Activated CD4-positive, alpha-beta T cell treated with anti-CD3 and anti-CD28 coated beads, Interleukin-2, amount 50 U/mL, for 4 hours (primary cell): ENCODE measurements at regions not wholly inside any gene's neighbourhood (a gene's known extent, or its start where the extent isn't known, plus 50 kb on each side); places are given as distances from the start of the nearest gene placed in this dataset.

Experiments used
- DNase-seq, 2 experiments: peaks; one replicate each; pipeline ENCODE4 v3.0.0-alpha.2; 2020

DNA sequence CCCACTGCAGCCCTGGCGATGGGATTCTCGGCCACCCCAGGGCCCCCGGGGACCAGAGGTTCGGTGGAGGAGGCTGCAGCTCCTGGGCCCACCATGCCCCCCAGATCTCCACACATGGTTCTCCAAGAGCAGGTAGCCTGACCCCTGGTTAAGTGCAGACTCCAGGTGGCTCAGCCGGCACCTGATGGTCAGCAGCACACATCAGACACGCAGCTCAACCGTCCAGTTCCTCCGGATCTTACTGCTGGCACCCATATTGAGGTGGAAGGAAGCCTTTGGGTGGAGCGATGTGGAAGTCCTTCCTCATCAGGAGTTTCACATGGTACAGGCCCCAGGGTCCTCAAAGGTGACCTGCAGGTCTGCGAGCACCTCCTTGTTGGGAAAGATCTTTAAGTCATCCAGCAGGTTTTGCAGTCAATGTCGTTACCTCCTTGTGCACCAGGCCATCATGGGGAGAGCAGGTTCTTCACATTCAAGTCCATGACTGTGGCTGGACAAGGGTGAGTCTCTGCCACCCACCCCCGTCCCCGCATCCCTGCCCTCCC is 74.2 kb upstream of the EEPD1 start:
- DNase-seq, result no peak

DNA sequence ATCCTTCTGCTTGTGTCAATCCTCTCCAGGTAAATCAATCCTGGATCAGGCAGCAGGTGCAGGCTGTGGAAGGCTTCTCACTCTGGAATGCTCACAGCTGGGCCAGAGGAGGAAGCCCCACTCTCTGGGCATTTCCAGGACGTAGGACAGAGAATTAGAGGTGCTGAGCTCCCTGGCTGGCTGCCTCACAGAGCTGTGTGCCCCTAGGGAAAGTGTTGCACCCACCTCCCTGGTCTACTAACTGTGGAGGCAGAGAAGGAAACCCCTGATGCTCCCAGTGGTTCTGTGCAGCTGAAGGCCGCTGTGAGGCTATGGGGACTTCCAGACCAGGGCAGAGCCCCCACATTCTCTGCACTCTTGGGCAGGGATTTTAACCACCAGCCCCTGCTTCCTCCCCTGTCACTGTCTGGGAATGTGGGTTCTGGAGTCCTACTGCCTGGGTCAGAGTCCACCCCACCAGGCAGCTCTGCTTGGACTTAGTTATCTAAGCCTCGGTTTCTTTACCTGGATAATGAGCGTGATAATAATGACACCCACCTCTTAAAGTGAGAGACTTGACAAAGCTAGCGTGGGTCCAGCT is 73.5 kb upstream of the EEPD1 start:
- DNase-seq, result no peak

DNA sequence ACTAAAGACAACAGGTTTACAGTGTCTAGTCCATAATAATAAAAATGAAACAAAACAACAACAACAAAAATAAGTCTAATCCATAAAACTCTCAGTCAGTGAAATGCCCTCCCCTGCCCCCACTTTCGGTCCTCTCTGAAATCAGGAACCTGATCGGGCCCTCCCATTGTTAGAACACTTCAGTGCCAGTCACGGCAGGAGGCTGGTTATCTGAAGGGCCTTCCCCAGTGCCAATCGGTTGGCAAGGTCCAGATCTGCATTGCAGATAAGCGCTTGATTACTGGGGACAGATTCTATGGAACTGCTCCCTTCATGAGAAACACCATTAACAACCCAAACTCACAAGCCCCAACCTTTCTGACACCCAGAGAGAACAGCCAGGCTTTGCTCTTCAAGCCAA is 72.2 kb upstream of the EEPD1 start:
- DNase-seq, result no peak

DNA sequence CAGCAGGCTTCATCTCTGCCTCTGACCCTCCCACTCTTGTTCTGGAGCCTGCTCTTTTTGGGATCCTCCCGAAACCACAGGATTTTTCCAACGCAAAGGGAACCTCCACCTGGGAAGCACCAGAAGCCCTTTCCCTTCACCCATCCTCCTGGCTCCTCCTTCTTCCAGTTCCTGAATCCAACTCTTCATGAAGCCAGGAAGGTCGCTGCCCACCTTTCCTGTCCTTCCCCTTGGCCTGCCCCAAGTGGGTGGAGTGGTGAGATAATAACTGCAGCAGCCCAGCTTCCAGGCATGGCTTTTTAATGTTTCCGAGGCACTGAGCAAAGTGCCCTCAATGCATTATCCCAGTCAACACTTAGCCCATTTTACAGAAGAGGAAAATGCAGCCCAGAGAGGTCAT is 70.8 kb upstream of the EEPD1 start:
- no peak for DNase-seq

DNA sequence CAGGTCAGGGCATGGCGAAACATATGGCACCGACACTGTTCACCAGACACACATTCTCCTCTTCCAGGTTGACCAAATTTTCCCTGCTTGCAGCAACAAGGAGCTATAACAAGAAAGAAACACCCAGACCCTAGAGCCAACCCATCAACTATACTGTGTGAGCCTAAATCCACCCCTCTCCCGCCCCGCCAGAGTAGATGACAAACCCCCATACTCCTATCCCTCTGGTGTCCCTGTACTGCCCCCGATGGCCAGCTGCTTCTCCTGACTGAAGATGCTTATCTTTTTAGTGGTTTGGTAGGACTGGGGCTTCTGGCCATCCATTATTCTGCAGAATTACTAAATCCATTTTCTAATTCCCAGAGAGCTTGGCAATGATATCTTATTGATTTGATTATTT is 70.1 kb upstream of the EEPD1 start:
- no peak for DNase-seq

DNA sequence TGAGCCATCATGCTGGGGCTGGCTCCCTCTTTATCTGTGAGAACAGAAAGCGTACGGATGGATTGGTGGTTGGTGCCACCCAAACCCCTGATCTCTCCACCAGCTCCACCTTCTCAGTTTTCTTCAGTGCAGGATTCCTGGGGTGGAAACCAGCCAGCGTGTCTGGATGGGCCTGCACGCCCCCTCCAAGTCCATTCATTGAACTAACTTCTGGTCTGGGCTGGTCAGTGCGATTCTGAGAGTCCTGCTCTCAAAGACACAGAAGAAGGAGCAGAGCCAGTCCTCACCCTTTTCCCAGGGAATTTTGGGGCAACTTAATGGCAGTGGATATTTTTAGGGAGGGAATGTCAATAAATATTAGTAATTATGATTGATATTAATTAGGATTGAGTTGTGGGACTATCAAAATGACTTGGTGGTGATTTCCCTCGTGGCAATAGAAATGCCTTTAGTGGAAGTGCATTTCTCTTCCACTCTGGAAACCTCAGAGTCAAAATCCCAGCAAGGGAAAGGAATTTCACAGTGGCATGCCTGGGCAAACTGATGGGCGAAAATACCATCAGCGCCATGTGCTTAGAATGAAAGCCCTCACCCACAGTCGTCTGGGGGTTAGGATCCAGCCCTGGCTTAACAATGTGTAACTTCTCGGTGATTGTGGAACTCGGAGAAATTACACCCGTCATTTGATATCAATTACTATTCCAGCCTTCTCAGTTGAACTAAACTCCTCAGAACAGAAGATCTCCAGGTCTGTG is 69.3 kb upstream of the EEPD1 start:
- no peak for DNase-seq

DNA sequence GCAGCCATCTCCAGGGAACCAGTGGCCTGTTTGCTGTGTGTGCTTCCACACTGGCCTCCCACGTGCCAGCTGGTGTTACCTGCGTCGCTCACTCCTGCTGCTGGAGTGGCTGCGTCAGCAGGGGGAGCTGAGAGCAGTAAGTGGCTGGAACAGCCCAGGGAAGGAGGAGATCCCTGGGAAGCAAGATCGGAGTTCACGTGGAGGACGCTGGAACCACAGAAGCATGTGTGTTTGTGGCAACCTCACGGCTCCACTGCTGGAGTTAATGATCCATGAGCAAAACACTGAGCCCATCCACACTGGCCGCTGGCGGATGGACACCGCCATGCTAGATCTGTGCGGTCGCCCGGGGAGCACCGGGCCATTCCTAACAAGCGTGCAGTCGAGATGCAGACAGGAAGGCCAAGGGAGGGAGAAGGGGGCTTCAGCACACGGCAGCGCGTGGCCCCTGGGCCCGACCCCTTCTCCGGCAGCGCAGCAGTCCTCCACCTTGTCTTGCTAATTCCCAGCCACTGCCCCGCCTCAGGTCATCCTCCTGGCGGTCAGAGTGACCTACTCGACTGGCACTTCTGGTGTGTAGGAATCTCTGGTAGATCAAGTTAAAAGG is 68.5 kb upstream of the EEPD1 start:
- no peak for DNase-seq

DNA sequence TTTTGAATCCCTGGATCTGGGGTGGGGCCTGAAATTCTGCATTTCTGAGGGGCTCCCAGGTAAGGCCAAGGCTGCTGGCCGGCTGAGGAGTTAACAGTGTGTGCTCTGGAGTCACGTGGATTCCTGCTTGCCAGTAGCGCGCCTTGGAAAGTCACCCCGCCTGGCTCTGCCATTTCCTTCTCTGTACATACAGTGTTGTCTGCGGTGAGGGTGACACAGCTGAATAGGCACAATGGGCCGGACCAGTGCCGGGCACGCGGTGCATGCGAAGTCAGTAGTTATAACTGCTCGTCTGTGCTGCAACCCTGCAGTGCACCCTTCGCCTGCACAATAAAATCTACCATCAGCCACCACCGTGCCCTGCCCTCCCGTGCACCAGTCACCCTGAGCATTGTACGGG is 68.0 kb upstream of the EEPD1 start:
- DNase-seq, result no peak

DNA sequence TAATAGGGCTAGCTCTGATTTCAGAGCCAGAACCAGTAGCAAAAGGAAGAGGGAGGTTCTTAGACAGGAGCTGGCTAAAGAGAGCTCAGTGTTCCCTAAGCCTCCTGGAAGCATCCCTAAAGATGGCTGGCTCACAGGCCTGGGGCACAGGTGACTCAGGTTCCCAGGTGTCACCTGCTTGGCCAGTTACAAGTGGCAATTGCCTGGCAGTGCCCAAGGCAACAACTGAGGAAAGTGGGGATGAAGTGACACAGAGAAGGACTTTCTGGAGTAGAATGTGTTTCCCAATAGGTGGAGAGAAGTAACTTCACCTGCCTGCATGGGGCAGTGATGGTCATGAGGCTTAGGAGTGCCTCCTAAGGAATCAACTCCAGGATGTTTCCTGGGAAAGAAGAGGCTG is 66.5 kb upstream of the EEPD1 start:
- no peak for DNase-seq

DNA sequence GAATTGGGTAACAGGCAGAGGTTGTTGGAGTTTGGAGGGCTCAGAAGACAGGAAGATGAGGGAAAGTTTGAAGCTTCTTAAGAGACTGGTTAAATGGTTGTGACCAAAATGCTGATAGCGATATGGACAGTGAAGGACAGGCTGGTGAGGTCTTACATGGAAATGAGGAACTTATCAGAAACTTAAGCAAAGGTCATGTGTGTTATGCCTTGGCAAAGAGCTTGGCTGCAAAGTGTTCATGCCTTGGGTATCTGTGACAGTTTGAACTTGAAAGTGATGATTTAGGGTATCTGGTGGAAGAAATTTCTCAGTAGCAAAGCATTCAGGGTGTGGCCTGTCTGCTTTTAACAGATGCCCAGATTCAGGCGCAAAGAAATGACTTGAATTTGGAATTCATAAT is 64.5 kb upstream of the EEPD1 start:
- no peak for DNase-seq

DNA sequence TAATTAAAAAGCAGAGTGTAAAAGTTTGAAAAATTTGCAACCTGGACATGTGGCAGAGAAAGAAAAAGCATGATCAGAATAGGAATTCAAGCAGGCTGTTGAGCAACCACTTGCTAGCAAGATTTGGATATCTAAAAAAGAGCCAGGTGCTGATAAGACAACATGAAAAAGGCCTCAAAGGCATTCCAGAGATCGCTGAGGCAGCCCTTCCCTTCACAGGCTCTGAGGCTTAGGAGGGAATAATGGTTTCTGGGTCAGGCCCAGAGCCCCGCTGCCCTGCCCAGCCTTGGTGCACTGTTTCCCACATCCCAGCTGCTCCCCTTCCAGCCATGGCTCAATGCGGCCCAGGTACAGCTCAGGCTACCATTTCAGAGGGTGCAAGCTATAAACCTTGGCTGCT is 64.1 kb upstream of the EEPD1 start:
- no peak for DNase-seq

DNA sequence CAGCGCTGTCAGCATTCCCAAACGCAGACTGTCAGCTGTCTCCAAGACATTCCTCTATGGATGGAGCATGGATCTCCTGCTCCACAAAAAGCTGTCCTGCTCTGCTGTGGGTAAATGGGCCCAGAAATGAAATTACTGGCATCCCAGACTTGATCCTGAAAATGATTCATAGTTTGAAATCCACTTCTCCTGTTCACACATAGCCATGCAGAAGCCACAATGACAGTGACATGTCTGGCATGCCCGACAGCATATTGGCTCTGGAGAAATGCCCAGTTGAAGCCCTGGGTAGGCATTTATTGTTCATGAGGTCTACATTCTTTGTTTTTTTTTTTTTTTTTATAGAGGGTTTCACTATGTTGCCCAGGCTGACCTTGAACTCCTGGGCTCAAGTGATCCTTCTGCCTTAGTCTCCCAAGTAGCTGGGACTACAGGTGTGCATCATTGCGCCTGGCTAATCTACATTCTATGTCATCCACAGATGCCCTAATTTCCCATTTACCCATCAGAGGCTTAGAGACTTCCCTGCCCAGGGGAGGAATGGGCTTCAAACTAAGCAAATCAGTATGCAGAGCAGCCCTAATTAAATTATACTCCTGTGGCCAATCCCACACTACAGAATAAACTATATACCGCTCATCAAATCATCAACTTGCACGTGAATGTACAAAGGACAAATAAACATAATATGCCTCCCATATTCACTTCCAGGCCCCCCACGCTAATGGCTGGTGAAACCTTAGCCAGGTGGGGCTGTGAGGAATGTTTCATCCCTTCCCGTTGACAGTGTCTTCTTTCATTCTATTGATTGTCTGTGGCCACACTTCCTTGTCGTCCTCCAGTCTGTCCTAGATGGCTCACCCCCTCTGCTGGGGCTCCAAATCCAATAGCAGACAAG is 61.8 kb upstream of the EEPD1 start:
- no peak for DNase-seq

DNA sequence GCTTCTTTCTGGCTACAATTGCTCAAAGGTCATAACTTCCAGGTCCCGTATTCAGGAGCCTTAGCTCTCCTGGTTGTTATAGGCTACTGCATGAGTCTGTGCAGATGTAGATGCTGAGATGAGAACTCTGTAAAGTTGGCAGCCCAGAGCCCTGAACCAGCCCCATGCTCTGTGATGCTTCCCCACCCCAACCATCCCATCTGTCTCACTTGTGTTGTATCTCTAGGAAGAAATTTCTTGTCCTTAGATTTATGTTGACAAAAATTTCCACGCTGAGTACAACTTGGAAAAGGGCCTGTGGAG is 61.2 kb upstream of the EEPD1 start:
- DNase-seq, result no peak

DNA sequence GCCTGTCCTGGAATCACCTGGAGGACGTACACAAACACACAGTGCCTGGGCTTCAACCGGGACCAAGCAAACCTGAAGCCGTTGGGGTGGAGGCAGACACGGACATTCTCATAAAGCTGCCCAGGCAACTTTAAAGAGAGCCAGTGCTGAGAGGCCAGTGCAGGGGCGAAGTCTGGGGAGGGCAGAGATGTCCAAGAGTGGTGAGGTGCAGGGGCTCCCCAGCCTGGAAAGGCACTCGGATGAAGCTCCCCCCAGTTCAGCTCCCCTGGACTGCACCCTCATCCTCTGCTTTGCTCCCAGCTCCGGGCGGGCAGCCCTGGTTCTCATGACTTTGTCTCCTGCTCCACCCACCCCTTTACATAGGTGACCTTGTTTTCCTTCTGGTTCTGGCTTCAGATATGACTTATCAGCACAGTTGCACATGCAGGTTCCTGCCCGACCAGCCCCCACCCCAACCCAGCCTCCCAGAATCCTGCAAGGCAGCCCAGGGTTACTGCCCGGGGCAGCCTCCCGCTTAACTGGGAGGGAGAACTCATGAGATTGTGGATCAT is 60.8 kb upstream of the EEPD1 start:
- no peak for DNase-seq

DNA sequence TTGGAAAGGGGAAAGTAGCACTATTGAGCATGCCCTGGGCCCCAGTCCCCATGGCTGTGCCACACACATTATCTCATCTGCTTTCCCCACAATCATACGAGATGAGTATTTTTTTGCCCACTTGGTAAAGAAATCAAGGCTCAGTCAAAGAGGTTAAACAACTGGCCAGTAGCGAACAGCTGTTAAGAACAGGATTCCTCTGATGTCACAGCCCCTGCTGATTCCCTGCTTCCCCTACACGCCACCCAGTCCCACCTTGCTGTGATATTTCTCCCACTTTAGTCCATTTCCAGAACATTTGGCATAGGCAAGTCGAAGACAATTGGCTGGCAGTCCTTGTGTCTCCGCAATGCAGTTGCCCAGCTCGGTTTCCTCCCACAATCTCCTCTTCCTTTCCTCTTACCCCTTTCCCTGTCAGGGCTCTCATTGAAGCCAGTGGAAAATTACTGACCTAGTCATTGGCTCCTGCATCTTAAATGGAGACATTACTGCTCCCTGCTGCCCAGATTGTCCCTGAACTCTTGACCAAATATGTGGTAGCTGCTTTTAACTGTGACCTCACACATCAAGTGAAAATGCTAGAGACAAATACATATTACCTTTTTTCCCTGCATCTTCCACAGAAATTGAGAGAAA is 56.5 kb upstream of the EEPD1 start:
- DNase-seq, result no peak

DNA sequence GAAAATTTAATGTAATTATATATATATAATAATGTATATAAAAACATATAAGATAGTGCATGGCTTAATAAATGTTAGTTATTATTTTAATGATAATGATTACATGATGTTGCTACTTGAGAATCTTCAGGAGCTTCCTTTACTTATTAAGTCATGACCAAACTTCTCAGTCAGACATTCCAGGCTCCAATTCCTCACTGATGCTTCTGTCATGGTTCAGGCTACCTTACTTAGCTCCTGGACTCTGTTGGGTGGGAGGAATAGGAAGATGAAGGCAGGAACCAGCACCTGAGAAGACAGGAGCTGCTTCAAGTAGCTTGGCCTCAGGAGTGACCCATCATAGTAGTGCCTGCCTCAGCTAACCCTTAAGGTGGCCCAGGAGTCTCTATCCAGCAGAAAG is 55.0 kb upstream of the EEPD1 start:
- no peak for DNase-seq

DNA sequence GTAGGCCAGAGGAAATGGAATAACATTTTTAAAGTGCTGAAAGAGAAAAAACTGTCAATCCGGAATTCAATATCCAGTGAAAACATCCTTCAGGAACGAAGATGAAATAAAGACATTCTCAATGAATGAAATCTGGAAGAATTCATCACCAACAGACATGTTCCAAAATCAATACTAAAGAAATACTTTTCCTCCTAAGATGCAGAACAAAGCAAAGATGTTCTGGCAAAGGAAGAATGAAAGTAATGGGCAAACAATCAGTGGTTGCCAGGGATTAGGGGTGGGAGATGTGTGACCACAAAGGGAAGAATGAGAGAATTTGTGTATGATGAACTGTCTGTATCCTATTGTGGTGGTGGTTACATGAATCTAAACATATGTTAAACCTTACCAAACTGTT is 52.8 kb upstream of the EEPD1 start:
- DNase-seq, result no peak

DNA sequence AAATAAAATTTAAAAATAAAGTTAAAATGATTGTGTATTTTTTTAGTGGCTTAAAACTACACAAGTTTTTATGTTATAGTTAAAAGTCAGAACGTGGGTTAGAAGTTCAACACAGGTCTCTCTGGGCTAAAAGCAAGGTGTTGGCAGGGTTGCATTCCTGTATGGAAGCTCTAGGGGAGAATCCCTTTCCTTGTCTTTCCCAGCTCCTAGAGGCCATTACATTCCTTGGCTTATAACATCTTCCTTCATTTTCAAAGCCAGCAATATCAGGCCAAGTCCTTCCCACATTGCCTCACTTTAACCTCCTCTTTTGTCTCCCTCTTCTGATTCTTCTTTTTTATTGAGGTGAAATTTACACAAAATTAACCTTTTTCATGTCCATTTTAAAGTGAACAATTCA is 52.4 kb upstream of the EEPD1 start:
- DNase-seq, result no peak
